ENCODE measurements at regions not wholly inside any gene's neighbourhood (a gene's known extent, or its start where the extent isn't known, plus 50 kb on each side); places are given as distances from the start of the nearest gene placed in this dataset.
"Not testable (repeated sequence)": the region's sequence is repeated elsewhere in the genome, so short reads cannot be mapped to it uniquely, and the experiment has no call there.

DNA sequence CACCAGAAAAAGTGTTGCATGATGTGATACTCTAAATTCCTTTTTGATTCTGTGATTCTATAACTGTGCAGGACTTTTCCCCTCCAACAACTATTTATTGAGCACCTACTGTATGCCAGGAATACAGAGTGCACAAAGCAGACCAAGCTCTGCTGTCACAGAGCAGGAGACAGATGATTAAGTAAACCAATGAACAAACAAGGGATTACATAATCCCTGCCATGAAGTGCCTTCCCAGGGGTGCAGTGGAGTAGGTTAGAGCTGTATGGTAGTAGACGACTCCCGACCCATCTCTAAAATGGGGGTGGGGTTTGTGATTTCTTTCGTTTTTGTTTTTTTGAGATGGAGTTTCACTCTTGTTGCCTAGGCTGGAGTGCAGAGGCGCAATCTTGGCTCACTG, 213.9 kb downstream of the TBX5 start:
- no peak for DNase-seq

- no peak for DNase-seq
Observed at GRCh38 chr12:114191581-114191980, 214.4 kb downstream of the TBX5 start.

GRCh38 chr12:114190971-114191370, 215.0 kb downstream of the TBX5 start:
- DNase-seq = no peak

- DNase-seq = no peak
Observed at GRCh38 chr12:114189266-114189665, 216.7 kb downstream of the TBX5 start.

DNA sequence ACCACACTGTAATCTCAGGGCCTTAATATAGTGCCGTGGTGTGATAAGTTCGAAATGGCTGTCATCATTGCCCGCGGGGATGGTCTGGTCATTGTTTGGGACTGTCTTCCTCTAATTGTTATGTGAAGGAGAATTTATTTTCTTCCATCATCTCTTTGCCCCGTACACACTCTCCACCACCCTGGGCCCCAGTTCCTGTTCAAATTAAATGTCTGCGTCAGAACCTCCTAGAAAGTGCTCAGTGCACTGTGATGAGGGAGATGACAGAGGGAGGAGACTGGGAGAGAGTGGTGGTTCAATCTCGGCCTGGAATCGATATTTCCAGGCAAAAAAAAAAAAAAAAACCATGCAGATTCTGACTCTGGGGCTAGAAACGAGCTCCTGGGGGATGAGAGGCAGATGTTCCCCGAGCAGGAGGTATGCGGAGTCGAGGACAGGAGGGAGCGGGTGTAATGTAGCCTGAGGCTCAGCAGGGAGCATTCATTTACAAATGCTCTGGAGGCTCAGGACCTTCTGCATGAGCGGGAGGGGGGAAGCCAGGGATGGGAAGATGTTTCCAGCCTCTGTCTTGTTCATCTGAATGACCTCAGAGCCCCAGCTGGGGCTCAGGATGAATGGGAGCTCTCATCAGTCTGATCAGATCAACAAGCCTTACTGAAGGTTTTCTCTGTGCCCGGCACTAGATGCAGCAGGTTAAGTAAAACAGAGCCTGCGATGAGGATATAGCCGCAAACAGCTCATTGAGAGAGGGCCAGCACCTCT, 219.5 kb downstream of the TBX5 start:
- no peak for DNase-seq

- DNase-seq = no peak
Observed at GRCh38 chr12:114185036-114185435, 218.9 kb upstream of the RBM19 start.

DNA sequence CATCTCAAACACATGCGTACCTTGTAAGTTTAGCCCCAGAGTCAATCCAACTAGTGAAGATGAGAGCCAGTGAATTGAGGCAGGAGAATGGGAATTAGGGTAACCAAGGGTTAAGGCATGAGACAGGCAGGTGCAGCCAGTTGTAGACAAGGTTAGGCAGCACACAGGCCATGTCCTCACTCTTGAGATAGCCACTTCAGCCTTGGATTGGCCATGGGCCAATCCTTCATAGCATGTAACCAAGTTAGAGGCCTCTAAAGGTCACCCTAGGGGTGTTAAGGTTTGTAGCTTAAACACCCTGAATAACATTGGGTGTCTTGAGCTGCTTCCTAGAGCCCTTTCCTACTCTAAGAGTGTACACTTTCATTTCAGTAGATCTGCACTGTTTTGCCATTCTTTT, 208.2 kb upstream of the RBM19 start:
- peak; percentile 73 for DNase-seq

- DNase-seq = no peak
Observed at GRCh38 chr12:114172135-114172534, 206.0 kb upstream of the RBM19 start.

- DNase-seq = no peak
Observed at GRCh38 chr12:114168061-114168460, 201.9 kb upstream of the RBM19 start.

DNA sequence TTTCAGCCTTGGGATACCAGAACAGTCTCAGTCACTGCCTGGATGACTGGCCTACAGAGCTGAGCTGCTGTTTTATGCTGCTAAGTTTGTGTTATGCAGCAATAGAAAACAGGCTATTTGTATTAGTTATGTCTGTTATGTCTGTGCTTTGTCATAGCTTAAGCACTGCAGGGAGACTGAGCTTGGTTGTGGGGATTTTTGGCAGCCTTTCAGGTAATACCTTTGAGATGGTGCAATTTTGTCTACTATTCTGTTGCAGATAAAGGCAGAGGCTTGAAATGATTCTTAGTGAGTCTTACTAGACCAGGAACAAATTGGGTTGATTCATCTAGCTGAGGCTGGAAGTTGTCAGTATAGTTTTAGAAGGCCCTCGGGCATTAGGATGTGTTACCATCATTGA, 201.3 kb upstream of the RBM19 start:
- no peak for DNase-seq

DNA sequence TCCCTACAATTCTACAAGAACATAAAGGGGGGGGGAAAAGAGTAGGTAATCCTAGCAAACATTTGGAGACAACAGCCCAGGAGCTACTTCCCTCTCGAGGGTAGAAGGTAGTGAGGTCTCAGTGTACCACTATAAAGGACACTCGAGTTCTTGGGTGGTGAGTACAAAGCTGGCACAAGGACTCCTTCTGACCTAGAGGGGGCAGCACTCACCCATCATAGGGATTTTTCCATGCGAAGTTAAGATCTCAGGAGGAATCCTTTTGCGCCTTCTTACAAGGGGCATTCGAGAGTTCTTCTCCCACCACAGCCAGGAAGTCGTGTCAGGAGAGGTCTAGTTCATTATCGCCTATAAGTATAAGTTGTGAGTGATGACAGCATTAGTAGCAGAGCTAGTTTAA, 200.2 kb upstream of the RBM19 start:
- DNase-seq = no peak

GRCh38 chr12:114165921-114166320, 199.8 kb upstream of the RBM19 start:
- DNase-seq = no peak

DNA sequence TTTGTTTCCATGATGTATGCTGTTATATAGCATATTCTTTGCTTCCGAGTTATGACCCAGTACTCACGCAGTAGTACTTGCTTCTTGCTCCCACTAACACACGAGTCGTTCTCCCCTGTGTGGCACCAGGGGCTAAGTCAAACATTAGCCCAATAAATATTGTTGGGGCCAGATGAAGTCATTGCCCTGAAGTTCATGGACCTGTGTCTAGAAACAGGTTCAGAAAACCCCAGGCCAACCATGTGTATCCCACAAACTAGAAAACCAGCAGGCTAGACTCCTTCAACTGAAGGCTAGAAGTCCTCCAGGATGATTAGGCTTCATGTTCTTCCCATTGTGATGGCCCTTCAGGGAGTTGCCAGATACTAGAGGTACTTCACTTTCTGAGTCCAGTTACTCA, 198.2 kb upstream of the RBM19 start:
- no peak for DNase-seq

GRCh38 chr12:114163771-114164170, 197.6 kb upstream of the RBM19 start:
- no peak for DNase-seq

DNA sequence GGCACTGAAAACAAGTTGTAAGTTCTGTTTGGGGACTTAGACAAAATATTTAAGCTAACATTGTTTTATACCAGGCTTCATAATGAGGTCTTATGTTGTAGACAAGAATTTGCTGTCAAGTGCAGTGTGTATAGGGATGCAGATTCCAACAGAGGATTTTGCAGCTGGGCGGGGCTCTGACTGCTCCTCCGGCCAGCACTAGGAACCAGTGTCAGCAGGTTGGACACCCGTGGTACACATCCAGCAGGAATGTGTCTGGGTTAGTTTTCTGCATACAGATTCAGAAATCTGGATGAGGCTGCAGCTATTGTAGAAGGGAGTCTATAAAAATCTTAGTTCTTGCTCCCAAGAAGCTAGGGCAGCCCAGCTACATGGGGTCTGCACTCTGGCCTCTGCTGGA, 194.3 kb upstream of the RBM19 start:
- no peak for DNase-seq

DNA sequence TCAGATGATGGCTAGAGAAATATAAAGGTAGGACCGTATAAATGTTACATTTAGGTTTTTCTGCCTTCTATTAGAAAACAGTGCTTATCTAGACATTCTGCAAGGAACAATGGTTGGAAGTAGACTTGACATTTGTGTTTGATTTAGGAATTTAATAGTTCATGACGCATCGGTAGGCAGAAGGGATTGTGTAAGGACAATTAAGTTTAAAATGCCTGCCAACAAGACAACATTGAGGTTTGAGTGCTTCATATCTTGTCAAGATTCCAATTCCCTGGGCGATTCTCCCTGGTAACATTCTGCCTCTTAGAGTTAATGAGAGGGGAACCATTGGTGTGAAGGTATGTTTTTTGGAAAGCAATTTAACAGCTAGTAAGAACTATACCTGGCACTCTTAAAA, 186.8 kb upstream of the RBM19 start:
- no peak for DNase-seq

DNA sequence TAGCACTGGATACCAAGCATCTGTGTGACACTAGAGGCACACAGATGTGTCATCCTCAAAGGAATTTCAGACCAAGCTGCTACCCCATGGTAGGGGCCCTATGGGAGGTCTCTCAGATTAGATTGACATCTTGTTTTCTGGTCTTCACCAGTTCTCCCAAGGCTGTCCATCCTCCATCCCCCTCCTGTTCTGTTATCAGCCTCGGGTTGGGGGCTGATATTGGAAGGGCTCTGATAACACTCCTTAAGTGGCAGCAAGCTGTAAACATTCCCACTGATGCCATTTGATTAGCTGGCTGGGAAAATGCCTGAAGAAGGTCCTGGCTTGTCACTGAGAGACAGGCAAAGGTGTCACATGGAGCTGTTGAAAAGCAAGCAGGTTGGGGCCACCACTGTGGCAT, 185.9 kb upstream of the RBM19 start:
- no peak for DNase-seq

- DNase-seq = not testable (repeated sequence)
Observed at GRCh38 chr12:114150584-114150983, 184.5 kb upstream of the RBM19 start.

GRCh38 chr12:114141921-114142564, 175.9 kb upstream of the RBM19 start:
- no peak for DNase-seq

GRCh38 chr12:114140576-114140975, 174.5 kb upstream of the RBM19 start:
- no peak for DNase-seq

GRCh38 chr12:114136631-114137030, 170.5 kb upstream of the RBM19 start:
- no peak for DNase-seq

DNA sequence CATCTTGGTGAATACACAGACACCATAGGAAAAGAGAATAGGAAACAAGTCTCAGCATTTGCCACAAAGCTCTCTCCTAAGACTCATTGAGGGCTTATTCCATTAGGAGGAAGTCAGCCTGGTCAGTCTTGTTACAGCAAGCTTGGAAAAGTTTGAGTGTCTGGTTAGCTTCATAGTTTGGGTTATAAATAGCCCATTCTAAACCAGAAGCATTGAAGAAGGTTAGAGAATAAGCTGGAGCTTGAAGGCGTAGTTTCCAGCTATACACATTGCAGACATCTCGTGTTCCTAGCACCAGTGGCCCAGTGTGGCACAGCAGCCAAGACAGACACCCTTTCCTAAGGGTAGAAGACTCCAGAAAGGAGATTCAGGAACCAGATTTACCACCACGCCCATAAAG, 168.8 kb upstream of the RBM19 start:
- no peak for DNase-seq

DNA sequence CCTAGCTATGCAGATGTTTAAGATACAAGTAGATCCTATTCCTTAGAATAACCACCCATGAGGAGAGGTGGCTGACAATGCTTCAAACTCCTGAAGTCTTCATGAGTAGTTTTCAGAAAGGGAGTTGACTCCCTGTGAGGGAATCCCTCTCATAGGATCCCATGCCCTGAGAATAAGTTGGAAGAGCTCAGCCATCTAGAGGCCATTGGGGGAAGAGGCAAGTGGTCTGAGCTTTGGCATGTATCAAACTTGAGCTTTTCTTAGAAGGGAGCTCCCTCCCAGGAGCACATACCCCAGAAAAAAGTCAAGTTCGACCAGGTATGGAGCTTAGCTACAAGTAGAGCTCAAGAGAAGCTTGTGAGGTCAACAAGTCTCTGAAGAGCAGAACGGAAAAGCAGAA, 165.7 kb upstream of the RBM19 start:
- DNase-seq = no peak

GRCh38 chr12:114123108-114123507, 157.0 kb upstream of the RBM19 start:
- DNase-seq = no peak

DNA sequence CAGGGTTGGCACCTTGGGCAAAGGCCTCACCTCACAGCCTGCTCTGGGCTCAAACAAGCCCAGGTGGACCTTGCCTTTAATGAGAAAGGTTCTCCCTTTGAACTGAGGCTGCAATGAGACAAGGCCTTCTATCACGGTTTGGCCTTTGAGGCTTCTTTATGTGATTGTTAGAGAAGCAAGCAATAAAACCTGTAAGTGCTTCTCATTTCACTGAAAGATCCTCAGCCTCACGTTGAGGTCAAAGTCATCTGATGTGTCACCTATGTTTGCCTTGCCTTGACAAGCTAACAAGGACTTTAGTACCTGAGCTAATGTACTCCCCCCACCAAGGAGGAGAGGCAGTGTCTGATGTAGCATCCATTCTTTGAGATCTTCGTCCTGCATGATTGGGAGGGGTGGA, 155.9 kb upstream of the RBM19 start:
- no peak for DNase-seq
